ENCODE measurements at regions not wholly inside any gene's neighbourhood (a gene's known extent, or its start where the extent isn't known, plus 50 kb on each side); places are given as distances from the start of the nearest gene placed in this dataset.

- no peak for TF ChIP-seq CTCF (IDR thresholded peaks at IDR 0.05; ENCODE audit: extremely low read depth, low read depth, low read length)
- H2AFZ ChIP-seq (ENCODE audit: low read length), result no peak overlapping the region
- DNase-seq (ENCODE audit: insufficient read length, low spot score, missing footprints), result peak; percentile 80
- H3K79me2 ChIP-seq (ENCODE audit: insufficient read depth, low read length), result no peaks in the 10 kb centered on the region
- no peaks in the 10 kb centered on the region for H3K27me3 ChIP-seq (ENCODE audit: insufficient read depth, low read length)
- no peaks in the 10 kb centered on the region for H3K36me3 ChIP-seq (ENCODE audit: insufficient read depth, low read length)
- H3K4me1 ChIP-seq (ENCODE audit: insufficient read depth, low read length), result no peaks in the 10 kb centered on the region
- no peaks in the 10 kb centered on the region for H4K20me1 ChIP-seq (ENCODE audit: insufficient read depth, low read length)
- H3K9me3 ChIP-seq (ENCODE audit: low read depth, low read length), result peaks cover 3% of the 10 kb centered on the region
- H3K4me3 ChIP-seq (ENCODE audit: insufficient read depth, low read length), result no peak overlapping the region
- no peak overlapping the region for H3K27ac ChIP-seq (ENCODE audit: low read depth, low read length)
- no peak overlapping the region for H3K4me2 ChIP-seq (ENCODE audit: insufficient read depth, low read length)
Measured at GRCh38 chr18:73136134-73136533, 268.3 kb upstream of the NETO1 start.

- Histone ChIP-seq H3K27me3 (ENCODE audit: insufficient read depth, low read length) (no peaks in the 10 kb centered on the region), H3K4me1 (ENCODE audit: insufficient read depth, low read length) (no peaks in the 10 kb centered on the region), H3K4me3 (ENCODE audit: insufficient read depth, low read length) (no peak overlapping the region), H3K36me3 (ENCODE audit: insufficient read depth, low read length) (no peaks in the 10 kb centered on the region), H4K20me1 (ENCODE audit: insufficient read depth, low read length) (no peaks in the 10 kb centered on the region), H3K9me3 (ENCODE audit: low read depth, low read length) (no peaks in the 10 kb centered on the region), H3K79me2 (ENCODE audit: insufficient read depth, low read length) (no peaks in the 10 kb centered on the region), H3K27ac (ENCODE audit: low read depth, low read length) (no peak overlapping the region), H3K4me2 (ENCODE audit: insufficient read depth, low read length) (no peak overlapping the region), H2AFZ (ENCODE audit: low read length) (no peak overlapping the region)
- no peak for DNase-seq (ENCODE audit: insufficient read length, low spot score, missing footprints)
- no peak for TF ChIP-seq CTCF (IDR thresholded peaks at IDR 0.05; ENCODE audit: extremely low read depth, low read depth, low read length)
Measured at GRCh38 chr18:73124175-73124574, 256.4 kb upstream of the NETO1 start.

GRCh38 chr18:73121207-73121606, 253.4 kb upstream of the NETO1 start:
- Histone ChIP-seq H2AFZ (ENCODE audit: low read length) (no peak overlapping the region), H3K27me3 (ENCODE audit: insufficient read depth, low read length) (no peaks in the 10 kb centered on the region), H3K4me3 (ENCODE audit: insufficient read depth, low read length) (no peak overlapping the region), H4K20me1 (ENCODE audit: insufficient read depth, low read length) (no peaks in the 10 kb centered on the region), H3K4me2 (ENCODE audit: insufficient read depth, low read length) (no peak overlapping the region), H3K79me2 (ENCODE audit: insufficient read depth, low read length) (no peaks in the 10 kb centered on the region), H3K9me3 (ENCODE audit: low read depth, low read length) (no peaks in the 10 kb centered on the region), H3K4me1 (ENCODE audit: insufficient read depth, low read length) (no peaks in the 10 kb centered on the region), H3K27ac (ENCODE audit: low read depth, low read length) (no peak overlapping the region), H3K36me3 (ENCODE audit: insufficient read depth, low read length) (no peaks in the 10 kb centered on the region)
- no peak for DNase-seq (ENCODE audit: insufficient read length, low spot score, missing footprints)
- TF ChIP-seq CTCF (IDR thresholded peaks at IDR 0.05; ENCODE audit: extremely low read depth, low read depth, low read length), result no peak

- Histone ChIP-seq H3K27ac (ENCODE audit: low read depth, low read length) (no peak overlapping the region), H3K9me3 (ENCODE audit: low read depth, low read length) (no peaks in the 10 kb centered on the region), H3K27me3 (ENCODE audit: insufficient read depth, low read length) (no peaks in the 10 kb centered on the region), H4K20me1 (ENCODE audit: insufficient read depth, low read length) (no peaks in the 10 kb centered on the region), H3K4me2 (ENCODE audit: insufficient read depth, low read length) (no peak overlapping the region), H3K36me3 (ENCODE audit: insufficient read depth, low read length) (no peaks in the 10 kb centered on the region), H3K79me2 (ENCODE audit: insufficient read depth, low read length) (no peaks in the 10 kb centered on the region), H3K4me1 (ENCODE audit: insufficient read depth, low read length) (no peaks in the 10 kb centered on the region), H3K4me3 (ENCODE audit: insufficient read depth, low read length) (no peak overlapping the region), H2AFZ (ENCODE audit: low read length) (no peak overlapping the region)
- TF ChIP-seq CTCF (IDR thresholded peaks at IDR 0.05; ENCODE audit: extremely low read depth, low read depth, low read length), result no peak
- DNase-seq (ENCODE audit: insufficient read length, low spot score, missing footprints), result no peak
Measured at GRCh38 chr18:73120626-73121025, 252.8 kb upstream of the NETO1 start.

All from osteoblast (primary cell).